ENCODE measurements at regions not wholly inside any gene's neighbourhood (a gene's known extent, or its start where the extent isn't known, plus 50 kb on each side); places are given as distances from the start of the nearest gene placed in this dataset.
"Not testable (repeated sequence)": the region's sequence is repeated elsewhere in the genome, so short reads cannot be mapped to it uniquely, and the experiment has no call there.

- DNase-seq (ENCODE audit: low read depth): no peak
Measured at GRCh38 chr7:22066522-22066921, 120.8 kb upstream of the CDCA7L start.

GRCh38 chr7:22064816-22065215, 119.1 kb upstream of the CDCA7L start:
- no peak for DNase-seq (ENCODE audit: low read depth)

GRCh38 chr7:22061775-22062174, 116.1 kb upstream of the CDCA7L start:
- peak; percentile 5 for DNase-seq (ENCODE audit: low read depth)

- no peak for DNase-seq (ENCODE audit: low read depth)
Measured at GRCh38 chr7:22060863-22061262, 115.2 kb upstream of the CDCA7L start.

- no peak for DNase-seq (ENCODE audit: low read depth)
Measured at GRCh38 chr7:22060197-22060596, 114.5 kb upstream of the CDCA7L start.

GRCh38 chr7:22055226-22055625, 109.5 kb upstream of the CDCA7L start:
- no peak for DNase-seq (ENCODE audit: low read depth)

GRCh38 chr7:22052674-22053365, 107.1 kb upstream of the CDCA7L start:
- DNase-seq (ENCODE audit: low read depth): no peak

- DNase-seq (ENCODE audit: low read depth): no peak
Measured at GRCh38 chr7:22051886-22052673, 106.4 kb upstream of the CDCA7L start.

- no peak for DNase-seq (ENCODE audit: low read depth)
Measured at GRCh38 chr7:22049766-22050500, 104.2 kb upstream of the CDCA7L start.

- no peak for DNase-seq (ENCODE audit: low read depth)
Measured at GRCh38 chr7:22043367-22043766, 97.7 kb upstream of the CDCA7L start.

GRCh38 chr7:22040923-22041595, 95.4 kb upstream of the CDCA7L start:
- DNase-seq (ENCODE audit: low read depth): no peak

- DNase-seq (ENCODE audit: low read depth): no peak
Measured at GRCh38 chr7:22039670-22040069, 94.0 kb upstream of the CDCA7L start.

- DNase-seq (ENCODE audit: low read depth): not testable (repeated sequence)
Measured at GRCh38 chr7:22032356-22032755, 86.7 kb upstream of the CDCA7L start.

- not testable (repeated sequence) for DNase-seq (ENCODE audit: low read depth)
Measured at GRCh38 chr7:22028656-22029055, 83.0 kb upstream of the CDCA7L start.

- DNase-seq (ENCODE audit: low read depth): no peak
Measured at GRCh38 chr7:22027475-22027874, 81.8 kb upstream of the CDCA7L start.

- no peak for DNase-seq (ENCODE audit: low read depth)
Measured at GRCh38 chr7:22025983-22026382, 80.3 kb upstream of the CDCA7L start.

- DNase-seq (ENCODE audit: low read depth): no peak
Measured at GRCh38 chr7:22025075-22025474, 79.4 kb upstream of the CDCA7L start.

GRCh38 chr7:22019931-22020330, 74.2 kb upstream of the CDCA7L start:
- no peak for DNase-seq (ENCODE audit: low read depth)

GRCh38 chr7:22016507-22016906, 70.8 kb upstream of the CDCA7L start:
- DNase-seq (ENCODE audit: low read depth): no peak

- no peak for DNase-seq (ENCODE audit: low read depth)
Measured at GRCh38 chr7:22013711-22014110, 68.0 kb upstream of the CDCA7L start.

GRCh38 chr7:22008683-22009082, 63.0 kb upstream of the CDCA7L start:
- no peak for DNase-seq (ENCODE audit: low read depth)

- DNase-seq (ENCODE audit: low read depth): no peak
Measured at GRCh38 chr7:22008087-22008486, 62.4 kb upstream of the CDCA7L start.
